H9 (cell line): ENCODE measurements at regions not wholly inside any gene's neighbourhood (a gene's known extent, or its start where the extent isn't known, plus 50 kb on each side); places are given as distances from the start of the nearest gene placed in this dataset.

ENCODE experiments used
- DNase-seq: peaks from one replicate; pipeline ENCODE4 v3.0.0-alpha.2; 2017
- H2AFZ ChIP-seq: one replicate; pipeline ENCODE4 v1.6.1; 2013; ENCODE audit warnings: mild to moderate bottlenecking, low read length, control low read depth, moderate library complexity
- H2AK5ac ChIP-seq: 2 replicates; pipeline ENCODE4 v1.6.1; 2013; ENCODE audit warnings: low read length, control low read depth, mixed read lengths; ENCODE audit not compliant: insufficient read length
- H2BK120ac ChIP-seq: one replicate; pipeline ENCODE4 v1.6.1; 2013; ENCODE audit warnings: low read depth, mild to moderate bottlenecking, low read length, control low read depth, inconsistent platforms; ENCODE audit not compliant: poor library complexity, severe bottlenecking
- H2BK12ac ChIP-seq: 2 replicates; pipeline ENCODE4 v1.6.1; 2013; ENCODE audit warnings: low read length, control low read depth, mixed read lengths, low read depth; ENCODE audit not compliant: insufficient read length
- H2BK15ac ChIP-seq: 2 replicates; pipeline ENCODE4 v1.6.1; 2013; ENCODE audit warnings: low read depth, low read length, control low read depth
- H2BK20ac ChIP-seq: one replicate; pipeline ENCODE4 v1.6.1; 2013; ENCODE audit warnings: low read depth, mild to moderate bottlenecking, low read length, control low read depth, inconsistent platforms; ENCODE audit not compliant: poor library complexity, severe bottlenecking
- H2BK5ac ChIP-seq: 2 replicates; pipeline ENCODE4 v1.6.1; 2013; ENCODE audit warnings: low read length, control low read depth, mixed read lengths; ENCODE audit not compliant: insufficient read length
- H3K14ac ChIP-seq: 2 replicates; pipeline ENCODE4 v1.6.1; 2013; ENCODE audit warnings: low read length, control low read depth; ENCODE audit not compliant: insufficient read depth
- H3K18ac ChIP-seq: 2 replicates; pipeline ENCODE4 v1.6.1; 2013; ENCODE audit warnings: low read depth, mild to moderate bottlenecking, mixed read lengths, low read length, control low read depth; ENCODE audit not compliant: insufficient read length
- H3K23ac ChIP-seq: 2 replicates; pipeline ENCODE4 v1.6.1; 2013; ENCODE audit warnings: low read length, control low read depth, mixed read lengths, low read depth; ENCODE audit not compliant: insufficient read length
- H3K23me2 ChIP-seq: 2 replicates; pipeline ENCODE4 v1.6.1; 2013; ENCODE audit warnings: low read depth, mild to moderate bottlenecking, mixed read lengths, low read length, control low read depth; ENCODE audit not compliant: insufficient read length, poor library complexity, severe bottlenecking
- H3K27ac ChIP-seq: 2 replicates; pipeline ENCODE4 v1.5.1; 2013; ENCODE audit warnings: low read length, control low read depth, mixed read lengths, low read depth; ENCODE audit not compliant: insufficient read length
- H3K27me3 ChIP-seq: 2 replicates; pipeline ENCODE4 v1.6.1; 2013; ENCODE audit warnings: low read length, control low read depth, inconsistent platforms; ENCODE audit not compliant: insufficient read depth
- H3K4ac ChIP-seq: 2 replicates; pipeline ENCODE4 v1.6.1; 2013; ENCODE audit warnings: low read depth, mild to moderate bottlenecking, control low read depth, inconsistent platforms, low read length, moderate library complexity
- H3K4me1 ChIP-seq: 2 replicates; pipeline ENCODE4 v1.6.1; 2013; ENCODE audit warnings: low read length, control low read depth, inconsistent platforms; ENCODE audit not compliant: insufficient read depth
- H3K4me2 ChIP-seq: 2 replicates; pipeline ENCODE4 v1.6.1; 2013; ENCODE audit warnings: low read length, control low read depth, mixed read lengths; ENCODE audit not compliant: insufficient read length, insufficient read depth
- H3K56ac ChIP-seq: 2 replicates; pipeline ENCODE4 v1.6.1; 2013; ENCODE audit warnings: low read depth, mild to moderate bottlenecking, mixed read lengths, low read length, control low read depth; ENCODE audit not compliant: insufficient read length
- H3K79me1 ChIP-seq: 2 replicates; pipeline ENCODE4 v1.6.1; 2013; ENCODE audit warnings: low read depth, mild to moderate bottlenecking, moderate library complexity, low read length, control low read depth, inconsistent platforms; ENCODE audit not compliant: insufficient read depth, poor library complexity, severe bottlenecking
- H3K79me2 ChIP-seq: 2 replicates; pipeline ENCODE4 v1.6.1; 2013; ENCODE audit warnings: low read length, control low read depth, inconsistent platforms; ENCODE audit not compliant: insufficient read depth
- H3K9ac ChIP-seq: 2 replicates; pipeline ENCODE4 v1.6.1; 2013; ENCODE audit warnings: low read length, control low read depth, mixed read lengths; ENCODE audit not compliant: insufficient read length; ENCODE audit errors: extremely low read depth
- H3K9me3 ChIP-seq: one replicate; pipeline ENCODE4 v1.6.1; 2013; ENCODE audit warnings: low read depth, low read length, inconsistent platforms; ENCODE audit not compliant: control insufficient read depth
- H3T11ph ChIP-seq: one replicate; pipeline ENCODE4 v1.6.1; 2013; ENCODE audit warnings: mild to moderate bottlenecking, low read length, control low read depth, inconsistent platforms
- H4K20me1 ChIP-seq: one replicate; pipeline ENCODE4 v1.6.1; 2013; ENCODE audit not compliant: control insufficient read depth, insufficient read length, insufficient read depth
- H4K5ac ChIP-seq: 2 replicates; pipeline ENCODE4 v1.6.1; 2013; ENCODE audit warnings: low read depth, mild to moderate bottlenecking, mixed read lengths, low read length, control low read depth; ENCODE audit not compliant: insufficient read length
- H4K8ac ChIP-seq: replicated peaks from 2 replicates; pipeline ENCODE4 v1.6.1; 2013; ENCODE audit warnings: low read length, control low read depth, mixed read lengths, low read depth; ENCODE audit not compliant: insufficient read length
- H4K91ac ChIP-seq: 2 replicates; pipeline ENCODE4 v1.6.1; 2013; ENCODE audit warnings: low read depth, mild to moderate bottlenecking, moderate library complexity, mixed read lengths, low read length, control low read depth; ENCODE audit not compliant: insufficient read length
- H3K27ac Mint-ChIP-seq, 3 experiments: 2 replicates in 2 of 3; 3 replicates in 1 of 3; pipeline ENCODE4 v1.8.0; 2020 to 2021; ENCODE audit warnings: mixed read lengths in 3 of 3, mild to moderate bottlenecking in 1 of 3, moderate library complexity in 1 of 3
- H3K27me3 Mint-ChIP-seq: 2 replicates; pipeline ENCODE4 v1.8.0; 2021; ENCODE audit warnings: low read depth, mild to moderate bottlenecking, moderate library complexity, mixed read lengths
- H3K36me3 Mint-ChIP-seq, 3 experiments: 2 replicates in 2 of 3; 3 replicates in 1 of 3; pipeline ENCODE4 v1.8.0; 2020 to 2021; ENCODE audit warnings: low read depth in 3 of 3, mixed read lengths in 3 of 3; ENCODE audit not compliant: insufficient read depth in 1 of 3
- H3K4me1 Mint-ChIP-seq, 2 experiments: 2 replicates each; pipeline ENCODE4 v1.8.0; 2020; ENCODE audit warnings: mixed read lengths in 2 of 2
- H3K4me3 Mint-ChIP-seq, 2 experiments: 2 replicates in 1 of 2; 3 replicates in 1 of 2; pipeline ENCODE4 v1.8.0; 2020 to 2021; ENCODE audit warnings: mild to moderate bottlenecking in 2 of 2, mixed read lengths in 2 of 2, moderate library complexity in 1 of 2
- H3K9me3 Mint-ChIP-seq, 2 experiments: 2 replicates in 1 of 2; 3 replicates in 1 of 2; pipeline ENCODE4 v1.8.0; 2020; ENCODE audit warnings: mild to moderate bottlenecking in 2 of 2, mixed read lengths in 2 of 2, moderate library complexity in 1 of 2
- WGBS: extraction: QIAGEN DNeasy Blood & Tissue Kit; methylation state at CpG from one replicate; pipeline ENCODE4 v1.1.7; 2013; ENCODE audit warnings: missing lambda C conversion rate, low lambda C conversion rate, mixed read lengths; ENCODE audit not compliant: insufficient read length; ENCODE audit errors: extremely low coverage; 5-methylcytosine and 5-hydroxymethylcytosine counted together
- TF ChIP-seq, protein P1 (sequence below): fragments of 200-600 bp; sonication (generic); conservative IDR thresholded peaks from 3 replicates; pipeline ENCODE4 v1.8.0; 2021; ENCODE audit warnings: antibody characterized with exemption, mild to moderate bottlenecking

DNA sequence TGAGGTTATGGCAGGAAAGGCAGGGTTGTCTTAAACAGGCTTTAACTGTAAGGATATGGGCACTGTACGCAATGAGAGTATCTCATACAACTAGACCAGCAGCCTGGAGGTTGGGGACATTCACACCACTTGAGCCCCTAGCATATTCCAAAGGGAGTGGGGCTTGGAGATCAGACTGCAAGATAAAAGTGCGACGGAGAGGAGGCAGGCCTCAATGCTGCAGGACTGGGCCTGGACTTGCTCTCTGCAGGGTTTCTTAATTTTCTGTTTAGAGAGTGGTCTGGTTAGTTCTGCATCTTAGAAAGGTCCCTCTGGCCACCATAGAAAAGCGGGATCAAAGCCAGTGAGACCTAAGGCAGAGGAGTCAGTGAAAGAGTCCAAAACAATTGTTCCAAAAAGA, 357.7 kb upstream of the NR2F2 start:
- no peak for DNase-seq
- H2BK20ac ChIP-seq, result no peak overlapping the region
- no peak overlapping the region for H3K23ac ChIP-seq
- Mint-ChIP-seq H3K4me3 (no peak overlapping the region), H3K4me1 (no peaks in the 10 kb centered on the region), H3K27ac (no peak overlapping the region), H3K36me3 (no peaks in the 10 kb centered on the region), H3K9me3 (no peaks in the 10 kb centered on the region), H3K27me3 (peaks cover 5% of the 10 kb centered on the region)
- no peak overlapping the region for H4K91ac ChIP-seq
- TF ChIP-seq, protein P1, sequence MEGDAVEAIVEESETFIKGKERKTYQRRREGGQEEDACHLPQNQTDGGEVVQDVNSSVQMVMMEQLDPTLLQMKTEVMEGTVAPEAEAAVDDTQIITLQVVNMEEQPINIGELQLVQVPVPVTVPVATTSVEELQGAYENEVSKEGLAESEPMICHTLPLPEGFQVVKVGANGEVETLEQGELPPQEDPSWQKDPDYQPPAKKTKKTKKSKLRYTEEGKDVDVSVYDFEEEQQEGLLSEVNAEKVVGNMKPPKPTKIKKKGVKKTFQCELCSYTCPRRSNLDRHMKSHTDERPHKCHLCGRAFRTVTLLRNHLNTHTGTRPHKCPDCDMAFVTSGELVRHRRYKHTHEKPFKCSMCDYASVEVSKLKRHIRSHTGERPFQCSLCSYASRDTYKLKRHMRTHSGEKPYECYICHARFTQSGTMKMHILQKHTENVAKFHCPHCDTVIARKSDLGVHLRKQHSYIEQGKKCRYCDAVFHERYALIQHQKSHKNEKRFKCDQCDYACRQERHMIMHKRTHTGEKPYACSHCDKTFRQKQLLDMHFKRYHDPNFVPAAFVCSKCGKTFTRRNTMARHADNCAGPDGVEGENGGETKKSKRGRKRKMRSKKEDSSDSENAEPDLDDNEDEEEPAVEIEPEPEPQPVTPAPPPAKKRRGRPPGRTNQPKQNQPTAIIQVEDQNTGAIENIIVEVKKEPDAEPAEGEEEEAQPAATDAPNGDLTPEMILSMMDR, result no peak
- H3K4me1 ChIP-seq, result no peaks in the 10 kb centered on the region
- no peaks in the 10 kb centered on the region for H3K79me1 ChIP-seq
- no peak overlapping the region for H4K5ac ChIP-seq
- H4K8ac ChIP-seq, result no peak overlapping the region
- H2BK120ac ChIP-seq, result no peak overlapping the region
- H3K79me2 ChIP-seq, result no peaks in the 10 kb centered on the region
- H3K18ac ChIP-seq, result no peak overlapping the region
- no peaks in the 10 kb centered on the region for H3K27me3 ChIP-seq
- no peak overlapping the region for H2AK5ac ChIP-seq
- no CpG with 5 or more reads among the region's 4 CpGs for WGBS
- no peak overlapping the region for H3K9ac ChIP-seq
- no peaks in the 10 kb centered on the region for H3K23me2 ChIP-seq
- H2BK12ac ChIP-seq, result no peak overlapping the region
- H3T11ph ChIP-seq, result no peak overlapping the region
- H3K27ac ChIP-seq, result no peak overlapping the region
- no peak overlapping the region for H2BK5ac ChIP-seq
- H2BK15ac ChIP-seq, result no peak overlapping the region
- no peak overlapping the region for H3K56ac ChIP-seq
- no peak overlapping the region for H3K4me2 ChIP-seq
- no peaks in the 10 kb centered on the region for H3K9me3 ChIP-seq
- no peak overlapping the region for H2AFZ ChIP-seq
- H3K14ac ChIP-seq, result no peak overlapping the region
- no peaks in the 10 kb centered on the region for H4K20me1 ChIP-seq
- H3K4ac ChIP-seq, result no peak overlapping the region
